Suprapubic skin (tissue), 3 donors: ENCODE measurements at regions not wholly inside any gene's neighbourhood (a gene's known extent, or its start where the extent isn't known, plus 50 kb on each side); places are given as distances from the start of the nearest gene placed in this dataset.

Source experiments
- CTCF ChIP-seq, 2 donors: fragments of 200-600 bp in 1 of 2; fragments of 450-650 bp in 1 of 2; sonication (generic) in 1 of 2; IDR thresholded peaks; one replicate each; pipeline ENCODE4 v1.5.1; 2016 to 2019; ENCODE audit warnings: antibody characterized with exemption in 2 of 2, mild to moderate bottlenecking in 1 of 2, moderate library complexity in 1 of 2
- POLR2A ChIP-seq, 2 donors: fragments of 450-650 bp; IDR thresholded peaks; one replicate each; pipeline ENCODE4 v1.6.1; 2017; ENCODE audit warnings: antibody characterized with exemption in 2 of 2, mild to moderate bottlenecking in 2 of 2, moderate library complexity in 2 of 2

GRCh38 chr14:96653597-96653996 lies 143.6 kb upstream of the VRK1 start:
- TF ChIP-seq CTCF (IDR thresholded peaks at IDR 0.05) (no peak), POLR2A (IDR thresholded peaks at IDR 0.05) (no peak)
